ENCODE measurements at regions not wholly inside any gene's neighbourhood (a gene's known extent, or its start where the extent isn't known, plus 50 kb on each side); places are given as distances from the start of the nearest gene placed in this dataset.

GRCh38 chr11:45431046-45432018, 145.2 kb upstream of the SYT13 start:
- TF ChIP-seq TERF1 (CRISPR knock-in tag; IDR thresholded peaks at IDR 0.05) (no peak), PRDM4 (CRISPR knock-in tag; IDR thresholded peaks at IDR 0.05; ENCODE audit: borderline replicate concordance) (no peak), TBP (CRISPR knock-in tag; IDR thresholded peaks at IDR 0.05) (no peak), THYN1 (CRISPR knock-in tag; IDR thresholded peaks at IDR 0.05; ENCODE audit: borderline replicate concordance, low read depth) (no peak), SYNCRIP (IDR thresholded peaks at IDR 0.05; ENCODE audit: insufficient read depth, low read depth, low read length) (no peak), ATF7-NPFF (CRISPR knock-in tag; IDR thresholded peaks at IDR 0.05; ENCODE audit: low read depth) (no peak), NFIC (IDR thresholded peaks at IDR 0.05; ENCODE audit: low read length) (no peak), ZNF550 (CRISPR knock-in tag; IDR thresholded peaks at IDR 0.05; ENCODE audit: borderline replicate concordance) (no peak), ZNF598 (CRISPR knock-in tag; IDR thresholded peaks at IDR 0.05; ENCODE audit: borderline replicate concordance) (no peak), POLR2AphosphoS5 (IDR thresholded peaks at IDR 0.05; ENCODE audit: low read depth, low read length) (no peak)
- TF ChIP-seq, protein P1, sequence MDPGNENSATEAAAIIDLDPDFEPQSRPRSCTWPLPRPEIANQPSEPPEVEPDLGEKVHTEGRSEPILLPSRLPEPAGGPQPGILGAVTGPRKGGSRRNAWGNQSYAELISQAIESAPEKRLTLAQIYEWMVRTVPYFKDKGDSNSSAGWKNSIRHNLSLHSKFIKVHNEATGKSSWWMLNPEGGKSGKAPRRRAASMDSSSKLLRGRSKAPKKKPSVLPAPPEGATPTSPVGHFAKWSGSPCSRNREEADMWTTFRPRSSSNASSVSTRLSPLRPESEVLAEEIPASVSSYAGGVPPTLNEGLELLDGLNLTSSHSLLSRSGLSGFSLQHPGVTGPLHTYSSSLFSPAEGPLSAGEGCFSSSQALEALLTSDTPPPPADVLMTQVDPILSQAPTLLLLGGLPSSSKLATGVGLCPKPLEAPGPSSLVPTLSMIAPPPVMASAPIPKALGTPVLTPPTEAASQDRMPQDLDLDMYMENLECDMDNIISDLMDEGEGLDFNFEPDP (CRISPR knock-in tag; conservative IDR thresholded peaks at IDR 0.05), result no peak
- ATAC-seq (no peak; the same call in 2 of the 3 replicates), FAIRE-seq (no peak), DNase-seq (ENCODE audit: low spot score) (no peak)
- no peak overlapping the region for H2AFZ ChIP-seq (ENCODE audit: low read length)
- no peaks in the 10 kb centered on the region for H3K36me3 ChIP-seq (replicated peaks in 1 of 2; ENCODE audit: control insufficient read depth in 1 of 2, insufficient read depth in 2 of 2, low read length in 2 of 2)
- H3K79me2 ChIP-seq (ENCODE audit: insufficient read depth, low read length), result no peaks in the 10 kb centered on the region
- H3K4me2 ChIP-seq (ENCODE audit: low read depth, low read length), result no peak overlapping the region
- H3K27ac ChIP-seq (ENCODE audit: extremely low read length, insufficient read depth, low read length), result no peak overlapping the region
- in situ Hi-C loops (cut with HindIII; ENCODE audit: extremely low pct_ligation_motif_present, low pct_unique_long_range_greater_than_20kb) (no loop called here), intact Hi-C loops (cut with micrococcal nuclease; ENCODE audit: unreplicated experiment) (loop anchor here (10.0 kb wide), 1 partner anchor 57 kb away; no protein-coding TSS in a partner anchor)
- peaks cover 1 to 31% of the 10 kb centered on the region in 2 experiments; a peak in 4 of 5 replicates for H3K27me3 ChIP-seq (ENCODE audit: control insufficient read depth in 1 of 2, insufficient read depth in 2 of 2, low read length in 2 of 2)
- H4K20me1 ChIP-seq (ENCODE audit: insufficient read depth, low read length), result no peaks in the 10 kb centered on the region
- no peaks in the 10 kb centered on the region for H3K4me1 ChIP-seq (ENCODE audit: insufficient read depth, low read length)
- H3K9me3 ChIP-seq (ENCODE audit: low read length), result no peaks in the 10 kb centered on the region
- CTCF ChIA-PET (ENCODE audit: low intra/inter-chr PET ratio, low total read pairs), result no interaction called here
- POLR2A ChIA-PET, result no interaction called here
- 35% methylated on average over 9 of the region's 13 CpGs for WGBS (ENCODE audit: low lambda C conversion rate)
- H3K4me3 ChIP-seq (replicated peaks in 1 of 3; ENCODE audit: insufficient read depth in 1 of 3, low read depth in 2 of 3, low read length in 3 of 3), result no peak overlapping the region
- BruUV-seq (replicated peaks), result no TSS peak
- H3K9ac ChIP-seq (ENCODE audit: insufficient read depth, low read depth, low read length), result no peak overlapping the region
